ENCODE measurements at regions not wholly inside any gene's neighbourhood (a gene's known extent, or its start where the extent isn't known, plus 50 kb on each side); places are given as distances from the start of the nearest gene placed in this dataset.

GRCh38 chr13:76189882-76190519, 553.9 kb downstream of the LMO7 start:
- Histone ChIP-seq H3K9me3 (ENCODE audit: control insufficient read depth in 4 of 4, low read length in 3 of 4) (no peaks in the 10 kb centered on the region), H3K36me3 (ENCODE audit: control insufficient read depth in 4 of 4, insufficient read depth in 3 of 4, low read depth in 1 of 4, low read length in 3 of 4) (no peaks in the 10 kb centered on the region), H3K27me3 (ENCODE audit: control insufficient read depth in 4 of 4, insufficient read depth in 4 of 4, low read length in 3 of 4) (no peaks in the 10 kb centered on the region), H3K4me1 (ENCODE audit: control insufficient read depth in 4 of 4, insufficient read depth in 4 of 4, low read length in 3 of 4) (no peaks in the 10 kb centered on the region), H3K4me3 (ENCODE audit: low read depth in 1 of 3, low read length in 3 of 3) (no peak overlapping the region), H3K27ac (ENCODE audit: low read depth in 1 of 2, low read length in 2 of 2) (no peak overlapping the region), H3K9ac (ENCODE audit: low read depth in 1 of 2, low read length in 2 of 2) (no peak overlapping the region)
- 89% methylated on average over 48 of the region's 48 CpGs for WGBS
- TF ChIP-seq RXRA (IDR thresholded peaks at IDR 0.05): no peak
- TF ChIP-seq FOXA1 (IDR thresholded peaks at IDR 0.05): no peak
- TF ChIP-seq REST (IDR thresholded peaks at IDR 0.05): no peak
- TF ChIP-seq MAX (IDR thresholded peaks at IDR 0.05): no peak
- no peak for TF ChIP-seq CTCF (IDR thresholded peaks at IDR 0.05; ENCODE audit: low read depth, low read length, missing input control)
- TF ChIP-seq FOXA2 (IDR thresholded peaks at IDR 0.05): no peak
- TF ChIP-seq, protein P1, sequence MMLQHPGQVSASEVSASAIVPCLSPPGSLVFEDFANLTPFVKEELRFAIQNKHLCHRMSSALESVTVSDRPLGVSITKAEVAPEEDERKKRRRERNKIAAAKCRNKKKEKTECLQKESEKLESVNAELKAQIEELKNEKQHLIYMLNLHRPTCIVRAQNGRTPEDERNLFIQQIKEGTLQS (IDR thresholded peaks at IDR 0.05): no peak
- TF ChIP-seq NR2F2 (IDR thresholded peaks at IDR 0.05): no peak
- no peak for TF ChIP-seq SP1 (IDR thresholded peaks at IDR 0.05)
- TF ChIP-seq HNF4A (conservative IDR thresholded peaks at IDR 0.05): no peak
- no peak for TF ChIP-seq JUND (IDR thresholded peaks at IDR 0.05)
- TF ChIP-seq GABPA (IDR thresholded peaks at IDR 0.05 in 1 of 2, conservative IDR thresholded peaks at IDR 0.05 in 1 of 2): no peak
- no peak for TF ChIP-seq EGR1 (IDR thresholded peaks at IDR 0.05; ENCODE audit: low read depth in 2 of 2)
- no peak for TF ChIP-seq HNF4G (IDR thresholded peaks at IDR 0.05)
- TF ChIP-seq TAF1 (conservative IDR thresholded peaks at IDR 0.05): no peak
- TF ChIP-seq, protein P2, sequence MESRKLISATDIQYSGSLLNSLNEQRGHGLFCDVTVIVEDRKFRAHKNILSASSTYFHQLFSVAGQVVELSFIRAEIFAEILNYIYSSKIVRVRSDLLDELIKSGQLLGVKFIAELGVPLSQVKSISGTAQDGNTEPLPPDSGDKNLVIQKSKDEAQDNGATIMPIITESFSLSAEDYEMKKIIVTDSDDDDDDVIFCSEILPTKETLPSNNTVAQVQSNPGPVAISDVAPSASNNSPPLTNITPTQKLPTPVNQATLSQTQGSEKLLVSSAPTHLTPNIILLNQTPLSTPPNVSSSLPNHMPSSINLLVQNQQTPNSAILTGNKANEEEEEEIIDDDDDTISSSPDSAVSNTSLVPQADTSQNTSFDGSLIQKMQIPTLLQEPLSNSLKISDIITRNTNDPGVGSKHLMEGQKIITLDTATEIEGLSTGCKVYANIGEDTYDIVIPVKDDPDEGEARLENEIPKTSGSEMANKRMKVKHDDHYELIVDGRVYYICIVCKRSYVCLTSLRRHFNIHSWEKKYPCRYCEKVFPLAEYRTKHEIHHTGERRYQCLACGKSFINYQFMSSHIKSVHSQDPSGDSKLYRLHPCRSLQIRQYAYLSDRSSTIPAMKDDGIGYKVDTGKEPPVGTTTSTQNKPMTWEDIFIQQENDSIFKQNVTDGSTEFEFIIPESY (IDR thresholded peaks at IDR 0.05): no peak
- TF ChIP-seq YY1 (IDR thresholded peaks at IDR 0.05): no peak
- no peak for TF ChIP-seq RAD21 (IDR thresholded peaks at IDR 0.05)
- no peak for DNase-seq (ENCODE audit: low spot score)

Measured in liver (tissue), 8 donors.